ENCODE measurements at regions not wholly inside any gene's neighbourhood (a gene's known extent, or its start where the extent isn't known, plus 50 kb on each side); places are given as distances from the start of the nearest gene placed in this dataset.

DNA sequence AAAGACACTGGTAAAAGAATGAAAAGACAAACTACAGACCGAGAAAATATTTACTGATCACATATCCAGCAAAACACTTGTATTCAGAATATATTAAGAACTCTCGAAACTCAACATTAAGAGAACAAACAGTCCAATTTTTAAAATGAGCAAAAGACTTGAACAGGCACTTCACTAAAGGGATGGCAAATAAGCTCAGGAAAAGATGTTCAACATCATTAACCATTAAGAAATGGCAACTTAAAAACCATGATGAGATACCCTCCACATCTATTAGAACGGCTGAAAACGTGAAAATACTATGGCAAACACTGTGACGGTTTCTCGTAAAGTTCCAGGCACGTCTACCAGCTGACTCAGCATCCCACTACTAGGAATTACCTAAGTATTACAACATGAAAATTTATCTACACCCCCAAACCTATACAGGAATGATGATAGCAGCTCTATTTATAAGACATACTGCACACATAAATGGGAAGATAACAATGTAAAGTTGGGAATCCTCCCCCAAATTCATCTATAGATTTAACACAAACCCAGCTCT is 86.1 kb upstream of the PROK2 start:
- Histone ChIP-seq H3K4me3 (ENCODE audit: low read depth, low read length) (no peak overlapping the region), H3K36me3 (ENCODE audit: control insufficient read depth, insufficient read depth, low read length) (no peaks in the 10 kb centered on the region), H3K27me3 (ENCODE audit: control insufficient read depth, insufficient read depth, low read length) (no peaks in the 10 kb centered on the region), H3K4me1 (ENCODE audit: control insufficient read depth, insufficient read depth, low read length) (peaks cover 7% of the 10 kb centered on the region), H3K9me3 (ENCODE audit: control insufficient read depth, insufficient read depth, low read length) (no peaks in the 10 kb centered on the region), H3K27ac (ENCODE audit: low read depth, low read length) (no peak overlapping the region)
- WGBS (ENCODE audit: insufficient coverage): 94% methylated on average over 2 of the region's 7 CpGs
- no peak for DNase-seq (ENCODE audit: low read depth in 4 of 6, low spot score in 6 of 6)

DNA sequence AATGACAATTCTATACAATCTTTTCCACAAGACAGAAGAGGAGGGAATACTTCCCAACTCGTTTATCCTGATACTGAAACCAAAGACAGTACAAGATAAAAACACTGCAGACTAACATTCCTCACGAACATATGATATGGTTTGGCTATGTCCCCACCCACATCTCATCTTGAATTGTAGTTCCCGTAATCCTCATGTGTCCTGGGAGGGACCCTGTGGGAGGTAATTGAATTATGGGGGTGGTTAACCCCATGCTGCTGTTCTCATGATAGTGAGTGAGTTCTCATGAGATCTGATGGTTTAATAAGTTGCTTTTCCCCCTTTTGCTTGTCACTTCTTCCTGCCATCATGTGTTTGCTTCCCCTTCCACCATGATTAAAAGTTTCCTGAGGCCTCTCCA is 83.9 kb upstream of the PROK2 start:
- Histone ChIP-seq H3K27me3 (ENCODE audit: control insufficient read depth, insufficient read depth, low read length) (no peaks in the 10 kb centered on the region), H3K27ac (ENCODE audit: low read depth, low read length) (no peak overlapping the region), H3K36me3 (ENCODE audit: control insufficient read depth, insufficient read depth, low read length) (no peaks in the 10 kb centered on the region), H3K4me1 (ENCODE audit: control insufficient read depth, insufficient read depth, low read length) (no peaks in the 10 kb centered on the region), H3K9me3 (ENCODE audit: control insufficient read depth, insufficient read depth, low read length) (no peaks in the 10 kb centered on the region), H3K4me3 (ENCODE audit: low read depth, low read length) (no peak overlapping the region)
- no CpG with 5 or more reads among the region's 3 CpGs for WGBS (ENCODE audit: insufficient coverage)
- DNase-seq (ENCODE audit: low read depth in 4 of 6, low spot score in 6 of 6): no peak

DNA sequence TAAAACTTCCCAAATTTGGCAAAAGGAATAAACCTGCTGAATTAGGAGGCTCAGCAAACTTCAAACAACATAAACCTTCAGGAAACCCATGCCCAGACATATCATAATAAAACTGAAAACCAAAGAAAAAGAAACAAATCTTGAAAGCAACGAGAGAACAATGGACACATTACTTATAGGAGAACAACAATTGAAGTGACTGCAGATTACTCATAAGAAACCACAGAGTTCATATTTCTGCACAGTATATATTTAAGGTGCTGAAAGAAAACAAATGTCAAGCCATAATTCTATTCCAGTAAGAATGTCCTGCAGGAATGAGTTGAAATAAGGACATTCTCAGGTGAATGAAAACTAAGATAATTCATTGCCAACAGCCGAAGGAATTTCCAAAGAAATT is 80.8 kb upstream of the PROK2 start:
- Histone ChIP-seq H3K27ac (ENCODE audit: low read depth, low read length) (no peak overlapping the region), H3K36me3 (ENCODE audit: control insufficient read depth, insufficient read depth, low read length) (no peaks in the 10 kb centered on the region), H3K4me3 (ENCODE audit: low read depth, low read length) (no peak overlapping the region), H3K4me1 (ENCODE audit: control insufficient read depth, insufficient read depth, low read length) (no peaks in the 10 kb centered on the region), H3K9me3 (ENCODE audit: control insufficient read depth, insufficient read depth, low read length) (peaks cover 2% of the 10 kb centered on the region), H3K27me3 (ENCODE audit: control insufficient read depth, insufficient read depth, low read length) (no peaks in the 10 kb centered on the region)
- DNase-seq (ENCODE audit: low read depth in 4 of 6, low spot score in 6 of 6): no peak
- WGBS (ENCODE audit: insufficient coverage): no CpG with 5 or more reads among the region's 2 CpGs

DNA sequence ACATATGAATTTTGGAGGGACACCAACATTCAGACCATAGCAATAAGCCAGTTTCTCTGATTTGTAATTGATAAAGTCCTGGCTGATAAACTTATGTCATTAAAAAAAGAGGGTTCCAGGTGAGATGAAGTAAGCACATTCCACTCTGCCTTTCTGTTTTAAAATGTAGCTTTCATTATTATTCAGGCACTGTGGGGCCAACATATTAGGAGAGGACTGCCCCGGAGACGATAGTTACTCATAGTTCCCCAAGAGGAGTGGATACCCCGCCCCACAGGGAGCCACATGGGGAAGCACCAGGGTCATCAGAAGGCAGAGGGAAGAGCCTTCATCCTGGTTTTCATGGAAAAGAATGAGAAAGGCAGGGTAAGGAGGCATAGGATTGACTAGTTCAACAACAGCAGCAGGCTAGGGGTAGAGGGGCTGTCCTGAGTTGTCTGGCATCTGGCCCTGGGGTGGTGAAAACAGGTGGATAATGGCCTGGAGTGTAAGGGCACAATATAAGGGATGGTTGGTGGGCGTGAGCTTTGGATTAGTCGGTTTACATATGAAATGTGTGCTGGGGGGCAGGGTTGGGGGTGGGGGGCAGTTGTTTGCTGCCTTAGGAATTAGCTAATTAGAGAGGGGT is 78.7 kb upstream of the PROK2 start:
- H3K9me3 ChIP-seq (ENCODE audit: control insufficient read depth, insufficient read depth, low read length): peaks cover 2% of the 10 kb centered on the region
- WGBS (ENCODE audit: insufficient coverage): 61% methylated on average over 5 of the region's 5 CpGs
- H3K36me3 ChIP-seq (ENCODE audit: control insufficient read depth, insufficient read depth, low read length): no peaks in the 10 kb centered on the region
- H3K27me3 ChIP-seq (ENCODE audit: control insufficient read depth, insufficient read depth, low read length): no peaks in the 10 kb centered on the region
- H3K27ac ChIP-seq (ENCODE audit: low read depth, low read length): no peak overlapping the region
- no peaks in the 10 kb centered on the region for H3K4me1 ChIP-seq (ENCODE audit: control insufficient read depth, insufficient read depth, low read length)
- H3K4me3 ChIP-seq (ENCODE audit: low read depth, low read length): no peak overlapping the region
- DNase-seq (ENCODE audit: low read depth in 4 of 6, low spot score in 6 of 6): no peak

DNA sequence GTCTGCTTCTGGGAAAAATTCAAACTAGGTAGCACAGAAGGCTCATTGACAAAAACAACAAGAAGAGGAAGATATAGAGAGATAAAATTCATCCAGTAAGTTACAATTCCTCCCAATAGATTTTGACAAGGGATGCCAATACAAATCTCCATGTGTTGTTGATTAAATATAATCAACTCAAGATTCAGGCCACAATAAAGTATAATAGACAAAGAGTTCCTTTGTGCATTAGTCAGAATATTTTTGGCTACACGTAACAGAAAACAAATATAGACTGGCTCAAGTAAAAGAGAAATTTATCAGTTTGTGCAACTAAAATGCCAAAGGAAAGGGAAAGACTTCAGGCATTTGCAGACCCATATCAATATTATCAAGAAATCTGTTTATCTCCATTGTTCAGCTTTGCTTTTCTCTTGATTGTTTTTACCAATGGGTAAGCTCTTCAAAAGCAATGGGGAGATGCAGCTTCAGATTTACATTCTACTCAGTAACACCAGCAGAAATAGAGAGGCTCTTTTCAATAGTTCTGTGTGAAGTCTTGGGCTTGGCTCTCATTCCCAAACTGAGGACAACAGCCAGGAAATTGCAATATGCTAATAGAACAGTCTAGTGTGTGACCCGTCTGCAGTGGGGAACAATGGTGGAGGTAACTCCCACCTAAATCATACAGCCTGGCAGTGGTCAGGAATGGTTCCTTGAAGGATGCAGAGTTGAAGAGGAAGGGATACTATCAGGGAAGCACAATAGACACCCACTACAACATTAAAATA is 77.6 kb upstream of the PROK2 start:
- Histone ChIP-seq H3K9me3 (ENCODE audit: control insufficient read depth, insufficient read depth, low read length) (peaks cover 2% of the 10 kb centered on the region), H3K27ac (ENCODE audit: low read depth, low read length) (no peak overlapping the region), H3K36me3 (ENCODE audit: control insufficient read depth, insufficient read depth, low read length) (no peaks in the 10 kb centered on the region), H3K4me3 (ENCODE audit: low read depth, low read length) (no peak overlapping the region), H3K27me3 (ENCODE audit: control insufficient read depth, insufficient read depth, low read length) (no peaks in the 10 kb centered on the region), H3K4me1 (ENCODE audit: control insufficient read depth, insufficient read depth, low read length) (no peaks in the 10 kb centered on the region)
- DNase-seq (ENCODE audit: low read depth in 4 of 6, low spot score in 6 of 6): no peak
- WGBS (ENCODE audit: insufficient coverage): no CpG with 5 or more reads among the region's 2 CpGs

DNA sequence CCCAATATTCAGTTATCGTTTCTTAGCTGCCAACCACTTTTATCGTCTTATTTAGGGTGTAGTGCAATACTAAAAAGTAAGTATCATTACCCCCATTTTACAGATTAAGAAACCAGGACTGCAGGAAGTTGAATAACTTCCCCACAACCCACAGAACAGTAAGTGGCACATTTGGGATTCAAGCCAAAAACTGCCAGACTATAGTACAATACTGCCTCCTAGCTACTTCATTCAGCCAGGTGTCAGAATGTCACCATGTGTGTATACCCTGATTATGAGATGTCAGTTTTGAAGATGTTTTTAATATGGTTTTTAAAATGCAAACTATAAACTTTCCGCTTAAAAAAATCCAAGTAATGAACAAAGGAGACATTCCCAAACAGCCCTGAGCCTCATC is 74.2 kb upstream of the PROK2 start:
- no peak overlapping the region for H3K27ac ChIP-seq (ENCODE audit: low read depth, low read length)
- peak in 2 of 6 donors; percentile 46 to 65 for DNase-seq (ENCODE audit: low read depth in 4 of 6, low spot score in 6 of 6)
- WGBS (ENCODE audit: insufficient coverage): no CpG with 5 or more reads among the region's 3 CpGs

DNA sequence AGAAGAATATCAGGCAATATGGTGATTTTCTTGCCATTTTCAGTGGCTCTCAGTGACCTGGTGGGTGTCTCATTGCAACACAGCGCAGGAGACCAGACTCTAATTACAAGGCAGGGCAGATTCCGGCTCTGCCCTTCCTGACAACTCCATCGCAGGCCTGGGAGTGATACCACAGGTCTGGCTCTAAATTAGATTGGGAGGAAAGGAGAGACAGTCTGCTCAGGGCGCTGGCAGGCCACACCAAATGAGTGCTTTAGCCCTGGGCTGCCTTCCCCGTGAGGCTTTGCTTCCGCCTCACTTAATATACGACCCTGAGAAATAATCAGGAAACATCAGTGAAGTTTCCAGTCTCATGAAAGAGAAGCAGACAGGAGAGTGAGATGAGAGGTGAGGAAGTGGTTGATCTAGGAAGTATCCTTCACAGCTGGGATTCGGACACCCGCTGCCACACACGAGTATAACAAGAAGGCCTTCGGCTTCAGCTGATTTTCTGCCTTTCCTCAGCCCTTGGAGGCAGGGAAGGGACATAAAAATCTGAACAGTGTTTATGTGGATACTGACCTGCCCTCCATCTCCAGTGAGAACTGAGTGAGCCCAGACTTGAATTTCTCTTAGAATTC is 73.7 kb upstream of the PROK2 start:
- Histone ChIP-seq H3K36me3 (ENCODE audit: control insufficient read depth, insufficient read depth, low read length) (no peaks in the 10 kb centered on the region), H3K9me3 (ENCODE audit: control insufficient read depth, insufficient read depth, low read length) (peaks cover 2% of the 10 kb centered on the region), H3K27ac (ENCODE audit: low read depth, low read length) (no peak overlapping the region), H3K27me3 (ENCODE audit: control insufficient read depth, insufficient read depth, low read length) (no peaks in the 10 kb centered on the region), H3K4me1 (ENCODE audit: control insufficient read depth, insufficient read depth, low read length) (no peaks in the 10 kb centered on the region), H3K4me3 (ENCODE audit: low read depth, low read length) (no peak overlapping the region)
- no peak for DNase-seq (ENCODE audit: low read depth in 4 of 6, low spot score in 6 of 6)
- 65% methylated on average over 7 of the region's 11 CpGs for WGBS (ENCODE audit: insufficient coverage)

More for the DNA sequence above, 74.2 kb upstream of the PROK2 start:
- H3K27me3 ChIP-seq (ENCODE audit: control insufficient read depth, insufficient read depth, low read length): no peaks in the 10 kb centered on the region
- no peaks in the 10 kb centered on the region for H3K36me3 ChIP-seq (ENCODE audit: control insufficient read depth, insufficient read depth, low read length)
- no peaks in the 10 kb centered on the region for H3K4me1 ChIP-seq (ENCODE audit: control insufficient read depth, insufficient read depth, low read length)
- H3K4me3 ChIP-seq (ENCODE audit: low read depth, low read length): no peak overlapping the region
- H3K9me3 ChIP-seq (ENCODE audit: control insufficient read depth, insufficient read depth, low read length): peaks cover 2% of the 10 kb centered on the region

DNA sequence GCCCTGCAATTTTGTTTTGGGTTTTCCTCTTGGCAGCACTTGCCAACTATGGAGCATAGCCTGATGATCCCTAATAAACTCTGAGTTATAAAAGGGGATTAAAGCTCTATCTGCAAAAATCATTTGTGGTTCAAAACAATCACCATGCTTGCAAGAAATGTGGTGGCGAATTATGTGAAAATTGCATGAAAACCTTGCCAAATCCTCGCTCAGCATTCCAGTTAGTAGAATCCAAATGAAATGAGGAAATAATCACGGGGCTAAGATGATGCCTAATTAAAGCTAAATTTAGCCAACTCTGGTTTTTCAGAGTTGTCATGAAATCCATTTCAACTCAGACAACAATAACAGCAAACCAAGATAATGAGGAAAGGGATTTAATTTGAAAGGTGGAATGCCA is 73.0 kb upstream of the PROK2 start:
- no peaks in the 10 kb centered on the region for H3K36me3 ChIP-seq (ENCODE audit: control insufficient read depth, insufficient read depth, low read length)
- H3K4me3 ChIP-seq (ENCODE audit: low read depth, low read length): no peak overlapping the region
- H3K27me3 ChIP-seq (ENCODE audit: control insufficient read depth, insufficient read depth, low read length): no peaks in the 10 kb centered on the region
- peaks cover 2% of the 10 kb centered on the region for H3K9me3 ChIP-seq (ENCODE audit: control insufficient read depth, insufficient read depth, low read length)
- no peaks in the 10 kb centered on the region for H3K4me1 ChIP-seq (ENCODE audit: control insufficient read depth, insufficient read depth, low read length)
- no peak overlapping the region for H3K27ac ChIP-seq (ENCODE audit: low read depth, low read length)
- DNase-seq (ENCODE audit: low read depth in 4 of 6, low spot score in 6 of 6): peak in 1 of 6 donors; percentile 34
- WGBS (ENCODE audit: insufficient coverage): 88% methylated on average over 2 of the region's 3 CpGs

DNA sequence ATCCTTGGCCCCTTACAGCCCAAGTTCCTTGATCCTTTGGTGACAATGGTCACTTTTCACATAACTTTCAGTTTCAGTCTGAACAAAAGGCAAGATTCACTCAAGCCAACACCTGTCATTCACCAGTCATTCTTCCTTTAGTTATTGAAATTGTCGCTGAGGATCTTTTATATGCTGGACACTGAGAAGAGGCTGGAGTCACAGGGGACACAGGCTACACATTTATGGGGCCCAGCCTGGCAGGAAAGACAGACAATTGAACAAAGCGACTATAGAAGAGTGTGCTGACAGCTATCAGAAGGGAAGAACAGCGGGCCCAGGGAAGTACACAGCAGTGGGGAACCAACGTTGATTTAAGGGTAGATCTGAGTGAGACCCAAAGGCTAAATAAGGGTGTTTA is 69.8 kb upstream of the PROK2 start:
- Histone ChIP-seq H3K27ac (ENCODE audit: low read depth, low read length) (no peak overlapping the region), H3K27me3 (ENCODE audit: control insufficient read depth, insufficient read depth, low read length) (no peaks in the 10 kb centered on the region), H3K9me3 (ENCODE audit: control insufficient read depth, insufficient read depth, low read length) (no peaks in the 10 kb centered on the region), H3K4me1 (ENCODE audit: control insufficient read depth, insufficient read depth, low read length) (no peaks in the 10 kb centered on the region), H3K4me3 (ENCODE audit: low read depth, low read length) (no peak overlapping the region), H3K36me3 (ENCODE audit: control insufficient read depth, insufficient read depth, low read length) (no peaks in the 10 kb centered on the region)
- DNase-seq (ENCODE audit: low read depth in 4 of 6, low spot score in 6 of 6): no peak
- WGBS (ENCODE audit: insufficient coverage): 43% methylated on average over 4 of the region's 4 CpGs
